ENCODE measurements at regions not wholly inside any gene's neighbourhood (a gene's known extent, or its start where the extent isn't known, plus 50 kb on each side); places are given as distances from the start of the nearest gene placed in this dataset.

GRCh38 chr4:181432335-181432734 lies 810.9 kb upstream of the TENM3 start:
- no peak for DNase-seq (ENCODE audit: low spot score)
- H3K27me3 ChIP-seq (ENCODE audit: control insufficient read depth in 3 of 3, insufficient read depth in 3 of 3, low read depth in 1 of 3, low read length in 3 of 3), result no peaks in the 10 kb centered on the region
- H3K9ac ChIP-seq (ENCODE audit: low read depth, low read length, poor library complexity), result no peak overlapping the region
- no peak overlapping the region for H3K27ac ChIP-seq (replicated peaks; ENCODE audit: low read length)
- H3K4me3 ChIP-seq (ENCODE audit: low read length in 2 of 2), result no peak overlapping the region
- no peak overlapping the region for H3K23ac ChIP-seq (ENCODE audit: low read depth, low read length, poor library complexity)
- H4K91ac ChIP-seq (ENCODE audit: low read depth, low read length, poor library complexity), result no peak overlapping the region
- no peak overlapping the region for H2BK12ac ChIP-seq (ENCODE audit: low read length)
- H2AK5ac ChIP-seq (ENCODE audit: low read depth, low read length), result no peak overlapping the region
- H3K36me3 ChIP-seq (replicated peaks in 1 of 2; ENCODE audit: control insufficient read depth in 2 of 2, insufficient read depth in 2 of 2, low read length in 2 of 2), result no peaks in the 10 kb centered on the region
- no peaks in the 10 kb centered on the region for H3K79me1 ChIP-seq (ENCODE audit: low read depth, low read length)
- no peak overlapping the region for H4K8ac ChIP-seq (ENCODE audit: low read depth, low read length)
- peaks cover 5 to 21% of the 10 kb centered on the region in 2 donors for H3K4me1 ChIP-seq (ENCODE audit: control insufficient read depth in 2 of 2, insufficient read depth in 1 of 2, low read depth in 1 of 2, low read length in 2 of 2)
- peak overlapping the region; percentile 31 for H2AFZ ChIP-seq (ENCODE audit: low read length)
- H3K18ac ChIP-seq (ENCODE audit: low read length), result peak overlapping the region; percentile 67
- no peak overlapping the region for H2BK5ac ChIP-seq (ENCODE audit: low read length)
- H3K9me3 ChIP-seq (replicated peaks in 1 of 2; ENCODE audit: control insufficient read depth in 2 of 2, insufficient read depth in 1 of 2, low read depth in 1 of 2, low read length in 2 of 2), result no peaks in the 10 kb centered on the region
- H3K4ac ChIP-seq (ENCODE audit: low read length), result no peak overlapping the region
- H3K14ac ChIP-seq (ENCODE audit: low read length), result no peak overlapping the region
- no peak overlapping the region for H2BK15ac ChIP-seq (ENCODE audit: low read length)
- no peak overlapping the region for H3K4me2 ChIP-seq (ENCODE audit: insufficient read depth, low read length, poor library complexity, severe bottlenecking)
- H2BK120ac ChIP-seq (ENCODE audit: low read depth, low read length), result no peak overlapping the region
- WGBS, 2 donors (ENCODE audit: extremely low coverage in 2 of 2, insufficient read length in 2 of 2, insufficient replicate concordance in 1 of 2), result no CpG with 5 or more reads among the region's 6 CpGs

GRCh38 chr4:181437895-181438294 lies 805.3 kb upstream of the TENM3 start:
- Histone ChIP-seq H4K8ac (ENCODE audit: low read depth, low read length) (no peak overlapping the region), H3K14ac (ENCODE audit: low read length) (no peak overlapping the region), H2BK12ac (ENCODE audit: low read length) (no peak overlapping the region), H3K79me1 (ENCODE audit: low read depth, low read length) (no peaks in the 10 kb centered on the region), H3K9ac (ENCODE audit: low read depth, low read length, poor library complexity) (no peak overlapping the region), H3K36me3 (replicated peaks in 1 of 2; ENCODE audit: control insufficient read depth in 2 of 2, insufficient read depth in 2 of 2, low read length in 2 of 2) (no peaks in the 10 kb centered on the region), H4K91ac (ENCODE audit: low read depth, low read length, poor library complexity) (no peak overlapping the region), H2AFZ (ENCODE audit: low read length) (no peak overlapping the region), H3K4me3 (ENCODE audit: low read length in 2 of 2) (no peak overlapping the region), H3K18ac (ENCODE audit: low read length) (no peak overlapping the region), H2BK120ac (ENCODE audit: low read depth, low read length) (no peak overlapping the region), H3K4ac (ENCODE audit: low read length) (no peak overlapping the region), H3K9me3 (replicated peaks in 1 of 2; ENCODE audit: control insufficient read depth in 2 of 2, insufficient read depth in 1 of 2, low read depth in 1 of 2, low read length in 2 of 2) (no peaks in the 10 kb centered on the region), H2BK15ac (ENCODE audit: low read length) (no peak overlapping the region), H3K4me2 (ENCODE audit: insufficient read depth, low read length, poor library complexity, severe bottlenecking) (no peak overlapping the region), H2BK5ac (ENCODE audit: low read length) (no peak overlapping the region), H3K4me1 (ENCODE audit: control insufficient read depth in 2 of 2, insufficient read depth in 1 of 2, low read depth in 1 of 2, low read length in 2 of 2) (peaks cover 0 to 4% of the 10 kb centered on the region in 2 donors), H2AK5ac (ENCODE audit: low read depth, low read length) (no peak overlapping the region), H3K23ac (ENCODE audit: low read depth, low read length, poor library complexity) (no peak overlapping the region), H3K27me3 (ENCODE audit: control insufficient read depth in 3 of 3, insufficient read depth in 3 of 3, low read depth in 1 of 3, low read length in 3 of 3) (no peaks in the 10 kb centered on the region), H3K27ac (replicated peaks; ENCODE audit: low read length) (no peak overlapping the region)
- DNase-seq (ENCODE audit: low spot score), result no peak
- no CpG with 5 or more reads among the region's 7 CpGs for WGBS, 2 donors (ENCODE audit: extremely low coverage in 2 of 2, insufficient read length in 2 of 2, insufficient replicate concordance in 1 of 2)

- Histone ChIP-seq H3K4ac (ENCODE audit: low read length) (no peak overlapping the region), H3K9me3 (replicated peaks in 1 of 2; ENCODE audit: control insufficient read depth in 2 of 2, insufficient read depth in 1 of 2, low read depth in 1 of 2, low read length in 2 of 2) (no peaks in the 10 kb centered on the region), H2BK120ac (ENCODE audit: low read depth, low read length) (no peak overlapping the region), H2BK12ac (ENCODE audit: low read length) (no peak overlapping the region), H3K27ac (replicated peaks; ENCODE audit: low read length) (no peak overlapping the region), H3K27me3 (ENCODE audit: control insufficient read depth in 3 of 3, insufficient read depth in 3 of 3, low read depth in 1 of 3, low read length in 3 of 3) (no peaks in the 10 kb centered on the region), H4K8ac (ENCODE audit: low read depth, low read length) (no peak overlapping the region), H2BK5ac (ENCODE audit: low read length) (no peak overlapping the region), H2AK5ac (ENCODE audit: low read depth, low read length) (no peak overlapping the region), H3K4me3 (ENCODE audit: low read length in 2 of 2) (no peak overlapping the region), H3K23ac (ENCODE audit: low read depth, low read length, poor library complexity) (no peak overlapping the region), H3K14ac (ENCODE audit: low read length) (no peak overlapping the region), H4K91ac (ENCODE audit: low read depth, low read length, poor library complexity) (no peak overlapping the region), H3K9ac (ENCODE audit: low read depth, low read length, poor library complexity) (no peak overlapping the region), H3K4me1 (ENCODE audit: control insufficient read depth in 2 of 2, insufficient read depth in 1 of 2, low read depth in 1 of 2, low read length in 2 of 2) (no peaks in the 10 kb centered on the region), H3K18ac (ENCODE audit: low read length) (no peak overlapping the region), H3K4me2 (ENCODE audit: insufficient read depth, low read length, poor library complexity, severe bottlenecking) (no peak overlapping the region), H3K36me3 (replicated peaks in 1 of 2; ENCODE audit: control insufficient read depth in 2 of 2, insufficient read depth in 2 of 2, low read length in 2 of 2) (no peaks in the 10 kb centered on the region), H3K79me1 (ENCODE audit: low read depth, low read length) (no peaks in the 10 kb centered on the region), H2AFZ (ENCODE audit: low read length) (no peak overlapping the region), H2BK15ac (ENCODE audit: low read length) (no peak overlapping the region)
- no CpG with 5 or more reads among the region's 5 CpGs for WGBS, 2 donors (ENCODE audit: extremely low coverage in 2 of 2, insufficient read length in 2 of 2, insufficient replicate concordance in 1 of 2)
- no peak for DNase-seq (ENCODE audit: low spot score)
Measured at GRCh38 chr4:181438641-181439040, 804.6 kb upstream of the TENM3 start.

GRCh38 chr4:181443021-181443420 lies 800.2 kb upstream of the TENM3 start:
- Histone ChIP-seq H3K14ac (ENCODE audit: low read length) (no peak overlapping the region), H4K8ac (ENCODE audit: low read depth, low read length) (no peak overlapping the region), H3K9me3 (replicated peaks in 1 of 2; ENCODE audit: control insufficient read depth in 2 of 2, insufficient read depth in 1 of 2, low read depth in 1 of 2, low read length in 2 of 2) (peaks cover 0 to 2% of the 10 kb centered on the region in 2 donors), H2BK5ac (ENCODE audit: low read length) (no peak overlapping the region), H3K4ac (ENCODE audit: low read length) (no peak overlapping the region), H3K18ac (ENCODE audit: low read length) (no peak overlapping the region), H2AK5ac (ENCODE audit: low read depth, low read length) (no peak overlapping the region), H2BK15ac (ENCODE audit: low read length) (no peak overlapping the region), H3K27me3 (ENCODE audit: control insufficient read depth in 3 of 3, insufficient read depth in 3 of 3, low read depth in 1 of 3, low read length in 3 of 3) (no peaks in the 10 kb centered on the region), H4K91ac (ENCODE audit: low read depth, low read length, poor library complexity) (no peak overlapping the region), H3K36me3 (replicated peaks in 1 of 2; ENCODE audit: control insufficient read depth in 2 of 2, insufficient read depth in 2 of 2, low read length in 2 of 2) (no peaks in the 10 kb centered on the region), H2BK120ac (ENCODE audit: low read depth, low read length) (no peak overlapping the region), H3K4me3 (ENCODE audit: low read length in 2 of 2) (no peak overlapping the region), H3K4me2 (ENCODE audit: insufficient read depth, low read length, poor library complexity, severe bottlenecking) (no peak overlapping the region), H3K27ac (replicated peaks; ENCODE audit: low read length) (no peak overlapping the region), H3K9ac (ENCODE audit: low read depth, low read length, poor library complexity) (no peak overlapping the region), H2AFZ (ENCODE audit: low read length) (peak overlapping the region; percentile 57), H3K4me1 (ENCODE audit: control insufficient read depth in 2 of 2, insufficient read depth in 1 of 2, low read depth in 1 of 2, low read length in 2 of 2) (no peaks in the 10 kb centered on the region), H3K23ac (ENCODE audit: low read depth, low read length, poor library complexity) (no peak overlapping the region), H2BK12ac (ENCODE audit: low read length) (no peak overlapping the region), H3K79me1 (ENCODE audit: low read depth, low read length) (no peaks in the 10 kb centered on the region)
- DNase-seq (ENCODE audit: low spot score), result no peak
- no CpG with 5 or more reads among the region's 6 CpGs for WGBS, 2 donors (ENCODE audit: extremely low coverage in 2 of 2, insufficient read length in 2 of 2, insufficient replicate concordance in 1 of 2)

Data from neuronal stem cell (in vitro differentiated cells).